MG63 (cell line): ENCODE measurements at regions not wholly inside any gene's neighbourhood (a gene's known extent, or its start where the extent isn't known, plus 50 kb on each side); places are given as distances from the start of the nearest gene placed in this dataset.
"Not testable (repeated sequence)": the region's sequence is repeated elsewhere in the genome, so short reads cannot be mapped to it uniquely, and the experiment has no call there.

ENCODE experiments used
- DNase-seq: peaks from one replicate; pipeline ENCODE4 v3.0.0-alpha.2; 2020
- H3K27me3 ChIP-seq: fragments of 250-450 bp; sonication (Bioruptor Pico); 2 replicates; pipeline ENCODE4 v1.5.1; 2020; ENCODE audit warnings: mild to moderate bottlenecking, moderate library complexity
- H3K36me3 ChIP-seq: fragments of 250-450 bp; sonication (Bioruptor Pico); 2 replicates; pipeline ENCODE4 v1.5.1; 2020; ENCODE audit warnings: mild to moderate bottlenecking, moderate library complexity
- H3K4me3 ChIP-seq: fragments of 250-450 bp; sonication (Bioruptor Pico); 2 replicates; pipeline ENCODE4 v1.5.1; 2020; ENCODE audit warnings: mild to moderate bottlenecking, moderate library complexity
- H3K9me3 ChIP-seq: fragments of 250-450 bp; sonication (Bioruptor Pico); 2 replicates; pipeline ENCODE4 v1.5.1; 2020; ENCODE audit warnings: mild to moderate bottlenecking, moderate library complexity

GRCh38 chr21:14657241-14658008, 111.3 kb upstream of the SAMSN1 start:
- Histone ChIP-seq H3K27me3 (no peaks in the 10 kb centered on the region), H3K4me3 (no peak overlapping the region), H3K9me3 (no peaks in the 10 kb centered on the region), H3K36me3 (no peaks in the 10 kb centered on the region)
- DNase-seq = no peak

- Histone ChIP-seq H3K9me3 (no peaks in the 10 kb centered on the region), H3K4me3 (no peak overlapping the region), H3K27me3 (no peaks in the 10 kb centered on the region), H3K36me3 (no peaks in the 10 kb centered on the region)
- no peak for DNase-seq
Observed at GRCh38 chr21:14646893-14647292, 100.8 kb upstream of the SAMSN1 start.

- Histone ChIP-seq H3K27me3 (no peaks in the 10 kb centered on the region), H3K36me3 (no peaks in the 10 kb centered on the region), H3K9me3 (no peaks in the 10 kb centered on the region), H3K4me3 (no peak overlapping the region)
- DNase-seq = no peak
Observed at GRCh38 chr21:14645702-14646101, 99.6 kb upstream of the SAMSN1 start.

GRCh38 chr21:14632359-14632758, 86.2 kb upstream of the SAMSN1 start:
- no peaks in the 10 kb centered on the region for H3K36me3 ChIP-seq
- DNase-seq = no peak
- no peak overlapping the region for H3K4me3 ChIP-seq
- H3K27me3 ChIP-seq = no peaks in the 10 kb centered on the region
- no peaks in the 10 kb centered on the region for H3K9me3 ChIP-seq

GRCh38 chr21:14630556-14631069, 84.5 kb upstream of the SAMSN1 start:
- no peaks in the 10 kb centered on the region for H3K27me3 ChIP-seq
- H3K4me3 ChIP-seq = no peak overlapping the region
- DNase-seq = no peak
- H3K9me3 ChIP-seq = no peaks in the 10 kb centered on the region
- H3K36me3 ChIP-seq = no peaks in the 10 kb centered on the region

- Histone ChIP-seq H3K9me3 (no peaks in the 10 kb centered on the region), H3K27me3 (no peaks in the 10 kb centered on the region), H3K36me3 (no peaks in the 10 kb centered on the region), H3K4me3 (no peak overlapping the region)
- no peak for DNase-seq
Observed at GRCh38 chr21:14629461-14629860, 83.3 kb upstream of the SAMSN1 start.

- not testable (repeated sequence) for H3K27me3 ChIP-seq, H3K4me3 ChIP-seq, DNase-seq, H3K9me3 ChIP-seq, H3K36me3 ChIP-seq
Observed at GRCh38 chr21:14623079-14623478, 77.0 kb upstream of the SAMSN1 start.

- Histone ChIP-seq H3K9me3 (no peaks in the 10 kb centered on the region), H3K4me3 (no peak overlapping the region), H3K27me3 (no peaks in the 10 kb centered on the region), H3K36me3 (no peaks in the 10 kb centered on the region)
- no peak for DNase-seq
Observed at GRCh38 chr21:14620152-14620551, 74.0 kb upstream of the SAMSN1 start.

- Histone ChIP-seq H3K27me3 (no peaks in the 10 kb centered on the region), H3K9me3 (no peaks in the 10 kb centered on the region), H3K4me3 (no peak overlapping the region), H3K36me3 (no peaks in the 10 kb centered on the region)
- no peak for DNase-seq
Observed at GRCh38 chr21:14617871-14618270, 71.8 kb upstream of the SAMSN1 start.

- Histone ChIP-seq H3K36me3 (no peaks in the 10 kb centered on the region), H3K4me3 (no peak overlapping the region), H3K9me3 (no peaks in the 10 kb centered on the region), H3K27me3 (no peaks in the 10 kb centered on the region)
- no peak for DNase-seq
Observed at GRCh38 chr21:14617040-14617393, 70.9 kb upstream of the SAMSN1 start.

GRCh38 chr21:14616380-14617039, 70.4 kb upstream of the SAMSN1 start:
- Histone ChIP-seq H3K9me3 (no peaks in the 10 kb centered on the region), H3K36me3 (no peaks in the 10 kb centered on the region), H3K27me3 (no peaks in the 10 kb centered on the region), H3K4me3 (no peak overlapping the region)
- no peak for DNase-seq

GRCh38 chr21:14615359-14615974, 69.4 kb upstream of the SAMSN1 start:
- H3K4me3 ChIP-seq = no peak overlapping the region
- no peak for DNase-seq
- H3K27me3 ChIP-seq = no peaks in the 10 kb centered on the region
- no peaks in the 10 kb centered on the region for H3K36me3 ChIP-seq
- no peaks in the 10 kb centered on the region for H3K9me3 ChIP-seq

- H3K27me3 ChIP-seq = no peaks in the 10 kb centered on the region
- no peaks in the 10 kb centered on the region for H3K9me3 ChIP-seq
- no peaks in the 10 kb centered on the region for H3K36me3 ChIP-seq
- no peak overlapping the region for H3K4me3 ChIP-seq
- DNase-seq = no peak
Observed at GRCh38 chr21:14614287-14614686, 68.2 kb upstream of the SAMSN1 start.

GRCh38 chr21:14613486-14614224, 67.5 kb upstream of the SAMSN1 start:
- H3K27me3 ChIP-seq = no peaks in the 10 kb centered on the region
- DNase-seq = no peak
- H3K9me3 ChIP-seq = no peaks in the 10 kb centered on the region
- no peaks in the 10 kb centered on the region for H3K36me3 ChIP-seq
- no peak overlapping the region for H3K4me3 ChIP-seq

- not testable (repeated sequence) for H3K36me3 ChIP-seq, DNase-seq, H3K9me3 ChIP-seq, H3K27me3 ChIP-seq, H3K4me3 ChIP-seq
Observed at GRCh38 chr21:14610119-14610518, 64.0 kb upstream of the SAMSN1 start.

- DNase-seq = no peak
- no peaks in the 10 kb centered on the region for H3K27me3 ChIP-seq
- H3K36me3 ChIP-seq = no peaks in the 10 kb centered on the region
- no peaks in the 10 kb centered on the region for H3K9me3 ChIP-seq
- H3K4me3 ChIP-seq = no peak overlapping the region
Observed at GRCh38 chr21:14609274-14609673, 63.2 kb upstream of the SAMSN1 start.

GRCh38 chr21:14607262-14607661, 61.1 kb upstream of the SAMSN1 start:
- no peak overlapping the region for H3K4me3 ChIP-seq
- no peaks in the 10 kb centered on the region for H3K36me3 ChIP-seq
- H3K9me3 ChIP-seq = no peaks in the 10 kb centered on the region
- H3K27me3 ChIP-seq = no peaks in the 10 kb centered on the region
- DNase-seq = no peak
